WTC11 (cell line): ENCODE measurements at regions not wholly inside any gene's neighbourhood (a gene's known extent, or its start where the extent isn't known, plus 50 kb on each side); places are given as distances from the start of the nearest gene placed in this dataset.

ENCODE experiments used
- ATAC-seq: fragments of 200-7000 bp; cut with Tn5 transposase; 2 replicates; pipeline ENCODE4 v1.10.0; 2021; ENCODE audit warnings: mild to moderate bottlenecking, moderate library complexity
- CTCF ChIA-PET: fragments of 300-600 bp; sonication (Branson Sonifier 250); formaldehyde crosslinking; loops from one replicate; lab custom pipeline; 2021; ENCODE audit warnings: antibody characterized with exemption; lab: Charles Lee
- POLR2A ChIA-PET: fragments of 350-600 bp; sonication (Branson Sonifier 250); formaldehyde crosslinking; loops from one replicate; lab custom pipeline; 2021; ENCODE audit warnings: antibody characterized with exemption; lab: Charles Lee
- DNase-seq: peaks from one replicate; pipeline ENCODE4 v3.0.0; 2021; ENCODE audit warnings: low spot score
- H3K27ac Mint-ChIP-seq: 2 replicates; pipeline ENCODE4 v1.8.0; 2021; ENCODE audit warnings: mixed read lengths
- H3K27me3 Mint-ChIP-seq: 2 replicates; pipeline ENCODE4 v1.8.0; 2021; ENCODE audit warnings: low read depth, mild to moderate bottlenecking, moderate library complexity, mixed read lengths
- H3K36me3 Mint-ChIP-seq: 2 replicates; pipeline ENCODE4 v1.8.0; 2021; ENCODE audit warnings: mixed read lengths
- H3K4me1 Mint-ChIP-seq: 2 replicates; pipeline ENCODE4 v1.8.0; 2022; ENCODE audit warnings: mixed read lengths
- H3K4me3 Mint-ChIP-seq: 2 replicates; pipeline ENCODE4 v1.8.0; 2021; ENCODE audit warnings: mild to moderate bottlenecking, moderate library complexity, mixed read lengths
- H3K9me3 Mint-ChIP-seq: 2 replicates; pipeline ENCODE4 v1.8.0; 2021; ENCODE audit warnings: mixed read lengths
- CBFB ChIP-seq: sonication (generic); formaldehyde crosslinking; IDR thresholded peaks from 2 replicates; pipeline ENCODE4 v1.8.1; 2022; ENCODE audit warnings: mild to moderate bottlenecking, low read depth, missing genetic modification reagents
- ESRRA ChIP-seq: sonication (generic); formaldehyde crosslinking; IDR thresholded peaks from 2 replicates; pipeline ENCODE4 v1.8.1; 2022; ENCODE audit warnings: mild to moderate bottlenecking, missing genetic modification reagents, borderline replicate concordance
- NR2C2 ChIP-seq: sonication (generic); formaldehyde crosslinking; IDR thresholded peaks from 2 replicates; pipeline ENCODE4 v1.8.0; 2022; ENCODE audit warnings: mild to moderate bottlenecking, missing genetic modification reagents
- PRDM15 ChIP-seq: sonication (generic); formaldehyde crosslinking; IDR thresholded peaks from 2 replicates; pipeline ENCODE4 v1.8.0; 2022; ENCODE audit warnings: missing genetic modification reagents
- SMAD3 ChIP-seq: sonication (generic); formaldehyde crosslinking; IDR thresholded peaks from 2 replicates; pipeline ENCODE4 v1.8.0; 2022; ENCODE audit warnings: missing genetic modification reagents, mild to moderate bottlenecking, borderline replicate concordance
- SMAD4 ChIP-seq: sonication (generic); formaldehyde crosslinking; IDR thresholded peaks from 2 replicates; pipeline ENCODE4 v1.8.0; 2022; ENCODE audit warnings: mild to moderate bottlenecking, missing genetic modification reagents
- SOX15 ChIP-seq: fragments of 250-450 bp; sonication (Bioruptor Pico); IDR thresholded peaks from 2 replicates; pipeline ENCODE4 v1.9.0; 2021; ENCODE audit warnings: mild to moderate bottlenecking
- ZBTB43 ChIP-seq: sonication (generic); formaldehyde crosslinking; IDR thresholded peaks from 2 replicates; pipeline ENCODE4 v1.8.1; 2023; ENCODE audit warnings: mild to moderate bottlenecking, missing genetic modification reagents
- ZNF232 ChIP-seq: sonication (generic); formaldehyde crosslinking; IDR thresholded peaks from 2 replicates; pipeline ENCODE4 v1.8.0; 2022; ENCODE audit warnings: mild to moderate bottlenecking, missing genetic modification reagents
- ZNF512 ChIP-seq: sonication (generic); formaldehyde crosslinking; IDR thresholded peaks from 2 replicates; pipeline ENCODE4 v1.8.1; 2022; ENCODE audit warnings: missing genetic modification reagents, borderline replicate concordance
- TF ChIP-seq, protein P1 (sequence below): fragments of 250-450 bp; sonication (Bioruptor Pico); IDR thresholded peaks from 2 replicates; pipeline ENCODE4 v1.9.0; 2021; ENCODE audit warnings: mild to moderate bottlenecking, borderline replicate concordance

DNA sequence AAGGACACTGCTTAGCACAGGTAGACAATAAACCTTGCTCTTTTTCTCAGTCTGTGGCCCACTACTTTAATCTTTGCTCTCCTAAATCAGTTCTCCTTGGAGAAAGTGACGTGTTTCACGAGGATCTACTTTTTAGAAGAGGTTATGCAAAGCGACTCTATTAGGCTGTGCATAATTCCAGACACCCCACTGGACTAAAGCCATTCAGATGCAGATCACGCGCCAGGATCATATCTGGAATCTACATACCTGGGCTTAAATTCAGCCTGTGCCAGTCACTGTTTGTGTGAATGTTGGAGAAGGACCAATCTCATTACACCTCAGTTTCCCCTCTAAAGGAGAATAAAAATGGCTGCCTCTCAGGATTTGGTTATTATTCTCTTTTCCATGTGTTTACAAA lies 413.0 kb upstream of the MYT1L start (continued):
- TF ChIP-seq, protein P1, sequence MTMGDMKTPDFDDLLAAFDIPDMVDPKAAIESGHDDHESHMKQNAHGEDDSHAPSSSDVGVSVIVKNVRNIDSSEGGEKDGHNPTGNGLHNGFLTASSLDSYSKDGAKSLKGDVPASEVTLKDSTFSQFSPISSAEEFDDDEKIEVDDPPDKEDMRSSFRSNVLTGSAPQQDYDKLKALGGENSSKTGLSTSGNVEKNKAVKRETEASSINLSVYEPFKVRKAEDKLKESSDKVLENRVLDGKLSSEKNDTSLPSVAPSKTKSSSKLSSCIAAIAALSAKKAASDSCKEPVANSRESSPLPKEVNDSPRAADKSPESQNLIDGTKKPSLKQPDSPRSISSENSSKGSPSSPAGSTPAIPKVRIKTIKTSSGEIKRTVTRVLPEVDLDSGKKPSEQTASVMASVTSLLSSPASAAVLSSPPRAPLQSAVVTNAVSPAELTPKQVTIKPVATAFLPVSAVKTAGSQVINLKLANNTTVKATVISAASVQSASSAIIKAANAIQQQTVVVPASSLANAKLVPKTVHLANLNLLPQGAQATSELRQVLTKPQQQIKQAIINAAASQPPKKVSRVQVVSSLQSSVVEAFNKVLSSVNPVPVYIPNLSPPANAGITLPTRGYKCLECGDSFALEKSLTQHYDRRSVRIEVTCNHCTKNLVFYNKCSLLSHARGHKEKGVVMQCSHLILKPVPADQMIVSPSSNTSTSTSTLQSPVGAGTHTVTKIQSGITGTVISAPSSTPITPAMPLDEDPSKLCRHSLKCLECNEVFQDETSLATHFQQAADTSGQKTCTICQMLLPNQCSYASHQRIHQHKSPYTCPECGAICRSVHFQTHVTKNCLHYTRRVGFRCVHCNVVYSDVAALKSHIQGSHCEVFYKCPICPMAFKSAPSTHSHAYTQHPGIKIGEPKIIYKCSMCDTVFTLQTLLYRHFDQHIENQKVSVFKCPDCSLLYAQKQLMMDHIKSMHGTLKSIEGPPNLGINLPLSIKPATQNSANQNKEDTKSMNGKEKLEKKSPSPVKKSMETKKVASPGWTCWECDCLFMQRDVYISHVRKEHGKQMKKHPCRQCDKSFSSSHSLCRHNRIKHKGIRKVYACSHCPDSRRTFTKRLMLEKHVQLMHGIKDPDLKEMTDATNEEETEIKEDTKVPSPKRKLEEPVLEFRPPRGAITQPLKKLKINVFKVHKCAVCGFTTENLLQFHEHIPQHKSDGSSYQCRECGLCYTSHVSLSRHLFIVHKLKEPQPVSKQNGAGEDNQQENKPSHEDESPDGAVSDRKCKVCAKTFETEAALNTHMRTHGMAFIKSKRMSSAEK (CRISPR knock-in tag), result no peak
- TF ChIP-seq, all 79 proteins: peak for 0

- CTCF ChIA-PET, result no interaction called here
- ATAC-seq (no peak), DNase-seq (no peak)
- Mint-ChIP-seq H3K4me3 (no peak overlapping the region), H3K4me1 (peaks cover 11% of the 10 kb centered on the region), H3K27me3 (no peaks in the 10 kb centered on the region), H3K9me3 (peaks cover 13% of the 10 kb centered on the region), H3K36me3 (no peaks in the 10 kb centered on the region), H3K27ac (no peak overlapping the region)
- TF ChIP-seq SMAD4 (CRISPR knock-in tag) (no peak), PRDM15 (CRISPR knock-in tag) (no peak), SOX15 (no peak), ZNF232 (CRISPR knock-in tag) (no peak), NR2C2 (CRISPR knock-in tag) (no peak), ESRRA (CRISPR knock-in tag) (no peak), ZBTB43 (CRISPR knock-in tag) (no peak), CBFB (CRISPR knock-in tag) (no peak), ZNF512 (CRISPR knock-in tag) (no peak), SMAD3 (CRISPR knock-in tag) (no peak)
- TF ChIP-seq, protein P1 (CRISPR knock-in tag), result no peak
- POLR2A ChIA-PET, result no interaction called here
These were observed 412.1 kb upstream of the MYT1L start for GRCh38 chr2:2743164-2743571.
